ENCODE measurements at regions not wholly inside any gene's neighbourhood (a gene's known extent, or its start where the extent isn't known, plus 50 kb on each side); places are given as distances from the start of the nearest gene placed in this dataset.

DNA sequence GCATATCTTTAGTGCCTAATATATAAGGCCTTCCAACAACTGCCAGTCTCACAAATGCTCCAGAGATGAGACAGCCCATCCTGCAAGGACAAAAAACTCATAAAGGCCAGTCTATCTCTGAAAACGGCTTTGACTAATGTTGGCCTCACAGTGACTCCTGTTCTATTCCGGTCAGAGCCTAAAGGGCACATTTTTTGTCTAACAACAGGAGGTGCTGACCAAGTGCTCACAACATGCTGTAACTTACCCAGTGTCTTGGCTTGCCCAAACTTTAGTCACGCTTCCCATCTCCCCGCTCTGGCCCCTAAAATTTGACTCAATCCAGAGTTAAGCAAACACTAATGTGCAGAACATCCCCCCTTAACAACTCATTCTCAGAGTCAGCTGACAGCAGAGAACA, 1411.2 kb upstream of the MIR17HG start:
- no peak overlapping the region for H3K27ac ChIP-seq
- no peaks in the 10 kb centered on the region for H3K4me1 ChIP-seq (replicated peaks; ENCODE audit: insufficient read depth)
- H4K20me1 ChIP-seq (ENCODE audit: insufficient read depth), result no peaks in the 10 kb centered on the region
- H3F3A ChIP-seq (ENCODE audit: insufficient read depth, low read depth), result no peaks in the 10 kb centered on the region
- H3K79me2 ChIP-seq (ENCODE audit: low read depth), result no peaks in the 10 kb centered on the region
- intact Hi-C loops (cut with micrococcal nuclease; ENCODE audit: unreplicated experiment), result no loop called here
- CTCF ChIA-PET, result no interaction called here
- no peak overlapping the region for H3K4me3 ChIP-seq
- BruUV-seq (replicated peaks), result no TSS peak
- POLR2A ChIA-PET (ENCODE audit: unreplicated experiment), result no interaction called here
- no peak for TF ChIP-seq EZH2 (IDR thresholded peaks at IDR 0.05; ENCODE audit: low read depth)
- TF ChIP-seq, protein P1, sequence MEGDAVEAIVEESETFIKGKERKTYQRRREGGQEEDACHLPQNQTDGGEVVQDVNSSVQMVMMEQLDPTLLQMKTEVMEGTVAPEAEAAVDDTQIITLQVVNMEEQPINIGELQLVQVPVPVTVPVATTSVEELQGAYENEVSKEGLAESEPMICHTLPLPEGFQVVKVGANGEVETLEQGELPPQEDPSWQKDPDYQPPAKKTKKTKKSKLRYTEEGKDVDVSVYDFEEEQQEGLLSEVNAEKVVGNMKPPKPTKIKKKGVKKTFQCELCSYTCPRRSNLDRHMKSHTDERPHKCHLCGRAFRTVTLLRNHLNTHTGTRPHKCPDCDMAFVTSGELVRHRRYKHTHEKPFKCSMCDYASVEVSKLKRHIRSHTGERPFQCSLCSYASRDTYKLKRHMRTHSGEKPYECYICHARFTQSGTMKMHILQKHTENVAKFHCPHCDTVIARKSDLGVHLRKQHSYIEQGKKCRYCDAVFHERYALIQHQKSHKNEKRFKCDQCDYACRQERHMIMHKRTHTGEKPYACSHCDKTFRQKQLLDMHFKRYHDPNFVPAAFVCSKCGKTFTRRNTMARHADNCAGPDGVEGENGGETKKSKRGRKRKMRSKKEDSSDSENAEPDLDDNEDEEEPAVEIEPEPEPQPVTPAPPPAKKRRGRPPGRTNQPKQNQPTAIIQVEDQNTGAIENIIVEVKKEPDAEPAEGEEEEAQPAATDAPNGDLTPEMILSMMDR (conservative IDR thresholded peaks at IDR 0.05), result no peak
- H3K27me3 ChIP-seq (ENCODE audit: insufficient read depth, low read depth), result no peaks in the 10 kb centered on the region
- H2AFZ ChIP-seq, result no peak overlapping the region
- H3K9me3 ChIP-seq (ENCODE audit: insufficient read depth, low read depth), result no peaks in the 10 kb centered on the region
- no peak for DNase-seq
- no peaks in the 10 kb centered on the region for H3K9me2 ChIP-seq (ENCODE audit: insufficient read depth)
- H3K36me3 ChIP-seq (ENCODE audit: low read depth), result no peaks in the 10 kb centered on the region
- no peak overlapping the region for H3K4me2 ChIP-seq

DNA sequence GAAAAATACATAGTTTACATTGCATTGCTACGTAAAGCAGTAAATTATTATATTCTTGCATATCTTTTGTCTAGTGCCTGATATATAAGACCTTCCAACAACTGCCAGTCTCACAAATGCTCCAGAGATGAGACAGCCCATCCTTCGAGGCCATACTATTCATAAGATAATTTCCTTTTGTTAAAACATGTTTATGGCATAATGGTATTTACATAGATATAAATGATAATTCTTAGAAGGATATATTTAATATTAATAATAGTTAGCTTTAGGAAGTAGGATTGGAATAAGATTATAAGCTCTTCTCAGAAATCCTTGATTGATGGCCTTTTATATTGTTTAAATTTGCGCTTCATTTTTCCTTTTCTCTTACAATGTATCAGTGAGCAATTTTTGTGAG, 1410.1 kb upstream of the MIR17HG start:
- Histone ChIP-seq H2AFZ (no peak overlapping the region), H3K4me3 (no peak overlapping the region), H3F3A (ENCODE audit: insufficient read depth, low read depth) (no peaks in the 10 kb centered on the region), H3K4me1 (replicated peaks; ENCODE audit: insufficient read depth) (no peaks in the 10 kb centered on the region), H4K20me1 (ENCODE audit: insufficient read depth) (no peaks in the 10 kb centered on the region), H3K27me3 (ENCODE audit: insufficient read depth, low read depth) (no peaks in the 10 kb centered on the region), H3K4me2 (no peak overlapping the region), H3K36me3 (ENCODE audit: low read depth) (no peaks in the 10 kb centered on the region), H3K9me3 (ENCODE audit: insufficient read depth, low read depth) (no peaks in the 10 kb centered on the region), H3K79me2 (ENCODE audit: low read depth) (no peaks in the 10 kb centered on the region), H3K9me2 (ENCODE audit: insufficient read depth) (no peaks in the 10 kb centered on the region), H3K27ac (no peak overlapping the region)
- POLR2A ChIA-PET (ENCODE audit: unreplicated experiment), result no interaction called here
- DNase-seq, result no peak
- TF ChIP-seq, protein P1 (conservative IDR thresholded peaks at IDR 0.05), result no peak
- no peak for TF ChIP-seq EZH2 (IDR thresholded peaks at IDR 0.05; ENCODE audit: low read depth)
- no TSS peak for BruUV-seq (replicated peaks)
- intact Hi-C loops (cut with micrococcal nuclease; ENCODE audit: unreplicated experiment), result no loop called here
- CTCF ChIA-PET, result no interaction called here

DNA sequence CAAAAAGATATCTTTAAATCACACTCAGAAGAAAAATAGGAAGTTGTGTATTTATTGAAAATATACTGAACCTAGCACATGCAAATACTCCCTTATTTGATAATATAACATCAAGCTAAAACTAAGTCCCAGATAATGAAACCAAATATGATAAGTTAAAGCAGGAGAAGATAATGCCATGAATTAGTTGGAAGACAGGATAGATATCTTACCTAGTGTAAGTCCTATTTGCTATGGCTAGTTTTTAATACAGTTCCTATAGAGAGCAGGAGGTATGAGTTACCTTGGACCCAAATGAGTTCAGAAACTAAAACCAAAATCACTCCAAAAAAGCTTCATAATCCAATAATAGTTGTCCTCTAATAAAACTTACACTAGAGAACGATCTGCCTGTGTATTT, 1407.1 kb upstream of the MIR17HG start:
- Histone ChIP-seq H3K4me1 (replicated peaks; ENCODE audit: insufficient read depth) (no peaks in the 10 kb centered on the region), H2AFZ (no peak overlapping the region), H3K79me2 (ENCODE audit: low read depth) (no peaks in the 10 kb centered on the region), H4K20me1 (ENCODE audit: insufficient read depth) (no peaks in the 10 kb centered on the region), H3K4me2 (no peak overlapping the region), H3K36me3 (ENCODE audit: low read depth) (no peaks in the 10 kb centered on the region), H3F3A (ENCODE audit: insufficient read depth, low read depth) (no peaks in the 10 kb centered on the region), H3K9me2 (ENCODE audit: insufficient read depth) (0 out of 2 replicates have a peak, but pooled peaks cover 5% of the 10 kb centered on the region), H3K4me3 (no peak overlapping the region), H3K27ac (no peak overlapping the region), H3K27me3 (ENCODE audit: insufficient read depth, low read depth) (no peaks in the 10 kb centered on the region), H3K9me3 (ENCODE audit: insufficient read depth, low read depth) (no peaks in the 10 kb centered on the region)
- no peak for TF ChIP-seq EZH2 (IDR thresholded peaks at IDR 0.05; ENCODE audit: low read depth)
- TF ChIP-seq, protein P1 (conservative IDR thresholded peaks at IDR 0.05), result no peak
- no TSS peak for BruUV-seq (replicated peaks)
- POLR2A ChIA-PET (ENCODE audit: unreplicated experiment), result no interaction called here
- no peak for DNase-seq
- CTCF ChIA-PET, result no interaction called here
- intact Hi-C loops (cut with micrococcal nuclease; ENCODE audit: unreplicated experiment), result no loop called here
